Hepatocyte (in vitro differentiated cells): ENCODE measurements at regions not wholly inside any gene's neighbourhood (a gene's known extent, or its start where the extent isn't known, plus 50 kb on each side); places are given as distances from the start of the nearest gene placed in this dataset.

Experiments
- CTCF ChIP-seq: fragments of 200-600 bp; sonication (generic); IDR thresholded peaks from 2 replicates; pipeline ENCODE4 v1.5.1; 2016; ENCODE audit warnings: antibody characterized with exemption, mild to moderate bottlenecking; ENCODE audit not compliant: poor library complexity
- EZH2 ChIP-seq: fragments of 200-600 bp; sonication (generic); IDR thresholded peaks from 2 replicates; pipeline ENCODE4 v1.6.1; 2016; ENCODE audit warnings: antibody characterized with exemption, mild to moderate bottlenecking, borderline replicate concordance

GRCh38 chr22:34236527-34236926, 316.3 kb upstream of the LARGE1 start:
- TF ChIP-seq CTCF (no peak), EZH2 (no peak)
